ENCODE measurements at regions not wholly inside any gene's neighbourhood (a gene's known extent, or its start where the extent isn't known, plus 50 kb on each side); places are given as distances from the start of the nearest gene placed in this dataset.

DNA sequence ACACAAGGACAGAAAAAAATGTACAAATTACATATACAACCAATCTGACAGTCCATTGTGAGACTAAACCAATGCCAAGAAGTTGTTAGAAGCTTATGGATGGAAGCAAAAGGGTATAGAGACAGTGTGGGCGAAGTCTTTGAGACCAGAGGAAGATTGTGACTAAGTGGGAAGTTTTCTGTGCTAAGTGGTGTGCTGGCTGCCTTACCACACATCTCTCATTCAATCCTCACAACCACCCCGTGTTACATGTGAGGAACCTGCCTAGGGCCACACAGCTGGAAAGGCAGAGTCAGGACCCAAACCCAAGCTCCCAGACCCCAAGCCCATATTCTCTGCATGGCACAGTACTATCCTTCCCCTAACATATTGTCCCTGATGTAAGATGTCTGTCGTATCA, 53.5 kb upstream of the DUSP10 start:
- TF ChIP-seq POLR2A (IDR thresholded peaks at IDR 0.05; ENCODE audit: control extremely low read depth in 1 of 2, low read depth in 2 of 2, low read length in 2 of 2) (no peak), CTCF (IDR thresholded peaks at IDR 0.05; ENCODE audit: control extremely low read depth in 1 of 3, insufficient read depth in 1 of 3, low read depth in 1 of 3, low read length in 3 of 3) (no peak), JUN (IDR thresholded peaks at IDR 0.05; ENCODE audit: low read depth, low read length) (no peak), EP300 (IDR thresholded peaks at IDR 0.05; ENCODE audit: borderline replicate concordance in 1 of 2, low read depth in 2 of 2, low read length in 2 of 2) (no peak)

Data from H1 (cell line).